Stimulated activated CD8-positive, alpha-beta memory T cell treated with anti-CD3 and anti-CD28 coated beads, Interleukin-2, amount 100 ng/mL, for 48 hours (primary cell): ENCODE measurements at regions not wholly inside any gene's neighbourhood (a gene's known extent, or its start where the extent isn't known, plus 50 kb on each side); places are given as distances from the start of the nearest gene placed in this dataset.
"Not testable (repeated sequence)": the region's sequence is repeated elsewhere in the genome, so short reads cannot be mapped to it uniquely, and the experiment has no call there.

Experiments used
- DNase-seq, 2 donors: peaks; one replicate each; pipeline ENCODE4 v3.0.0-alpha.2; 2020; ENCODE audit warnings: low read depth in 2 of 2

DNA sequence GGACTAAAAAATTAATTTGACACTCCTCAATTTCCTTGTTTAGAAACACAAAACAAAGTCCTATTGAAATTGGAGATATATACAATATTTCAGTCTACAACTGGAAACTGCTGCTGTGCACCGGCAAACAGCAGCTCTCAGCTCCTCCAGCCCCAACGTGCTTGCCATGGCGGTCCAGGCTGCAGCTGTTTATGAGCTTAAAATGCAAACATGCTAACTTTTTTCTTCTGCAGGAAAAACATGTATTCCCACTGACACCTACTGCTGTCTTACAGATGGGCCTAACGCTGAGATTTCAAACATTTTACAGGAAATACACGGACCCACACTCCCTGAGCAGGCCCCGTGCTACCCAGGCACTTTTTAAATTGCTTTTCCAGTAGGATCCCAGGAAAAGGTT is 195.5 kb downstream of the BCL11A start:
- DNase-seq: no peak

GRCh38 chr2:60356346-60356745 is 197.1 kb downstream of the BCL11A start:
- no peak for DNase-seq

DNA sequence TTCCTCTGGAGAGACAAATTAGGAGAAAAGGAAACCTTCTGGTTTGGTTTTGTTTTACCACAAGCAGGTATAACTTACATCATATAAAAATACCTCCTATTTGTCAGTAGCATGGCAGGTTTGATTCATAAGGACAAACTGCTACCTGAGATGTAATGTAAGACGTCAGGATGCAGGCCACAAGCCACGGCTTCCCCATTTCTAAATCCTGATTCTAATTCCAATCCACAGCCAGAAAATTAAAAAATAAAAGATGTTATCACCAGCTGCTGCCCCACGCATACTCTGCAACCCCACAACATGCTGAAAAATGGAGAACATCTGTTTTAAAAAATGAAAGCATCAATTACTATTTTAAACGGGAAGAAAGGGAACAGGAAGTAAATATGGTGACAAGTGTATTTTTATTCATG is 197.6 kb downstream of the BCL11A start:
- DNase-seq: no peak

GRCh38 chr2:60354713-60355112 is 198.7 kb downstream of the BCL11A start:
- DNase-seq: no peak

GRCh38 chr2:60353863-60354262 is 199.6 kb downstream of the BCL11A start:
- DNase-seq: no peak

DNA sequence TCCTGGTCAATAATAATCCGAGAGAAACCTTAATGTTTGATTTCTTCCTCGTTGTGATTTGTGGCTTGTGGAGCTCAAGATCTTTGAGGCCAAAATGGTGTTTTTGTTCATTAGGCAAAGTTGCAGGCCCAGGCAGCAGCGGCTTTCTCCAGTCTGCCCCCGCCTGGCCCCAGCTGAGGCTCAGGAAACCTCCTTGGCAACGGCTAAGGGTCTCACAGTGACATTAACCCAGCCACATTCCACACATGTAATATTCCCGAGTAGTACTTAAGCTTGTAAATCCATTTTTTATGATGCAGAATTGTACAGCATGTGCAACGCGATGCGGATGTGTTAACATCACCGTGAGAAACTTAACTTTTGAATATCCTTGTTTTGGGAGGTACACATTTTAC is 200.1 kb downstream of the BCL11A start:
- no peak for DNase-seq

GRCh38 chr2:60352491-60353405 is 200.7 kb downstream of the BCL11A start:
- DNase-seq: no peak

DNA sequence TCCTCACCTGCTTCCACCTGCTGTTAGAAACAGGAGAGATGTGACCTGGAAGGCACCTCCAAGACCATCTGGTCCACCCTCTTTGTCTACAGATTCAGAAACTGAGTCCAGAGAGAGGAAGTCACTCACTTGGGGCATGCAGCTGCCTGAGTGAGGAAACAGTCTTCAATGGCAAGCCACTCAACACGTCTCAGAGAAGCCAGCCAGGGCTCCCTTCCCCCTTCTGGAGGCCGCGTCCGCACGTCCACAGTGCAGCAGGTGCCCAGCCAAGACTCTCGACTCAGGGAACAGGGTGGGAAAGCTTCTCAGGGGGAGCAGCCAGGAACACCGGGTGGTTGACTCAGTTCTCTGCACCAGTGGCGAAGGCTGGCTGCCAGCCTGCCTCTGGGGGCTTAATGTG is 201.7 kb downstream of the BCL11A start:
- DNase-seq: no peak

DNA sequence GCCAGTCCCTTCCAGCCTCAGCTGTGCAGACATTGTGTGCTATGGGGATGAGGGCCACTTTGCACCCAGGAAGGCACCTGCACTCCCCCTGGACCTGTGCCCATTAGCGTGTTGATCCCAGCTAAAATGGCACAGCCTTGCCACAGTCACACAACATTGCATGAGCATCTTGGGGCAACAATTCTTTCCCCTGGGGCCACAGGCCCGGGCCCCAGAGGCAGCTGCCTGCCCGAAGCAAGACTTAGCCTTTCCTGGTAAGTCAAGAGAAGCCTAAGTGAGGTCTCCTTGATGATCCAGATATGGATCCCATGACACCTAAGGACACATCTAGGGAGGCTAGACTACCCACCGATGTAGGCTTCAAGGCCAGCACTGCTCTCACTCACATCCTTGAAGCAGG is 202.1 kb downstream of the BCL11A start:
- DNase-seq: no peak

GRCh38 chr2:60350791-60351190 is 202.7 kb downstream of the BCL11A start:
- no peak for DNase-seq

GRCh38 chr2:60347781-60348180 is 205.7 kb downstream of the BCL11A start:
- no peak for DNase-seq

GRCh38 chr2:60342491-60342890 is 211.0 kb downstream of the BCL11A start:
- not testable (repeated sequence) for DNase-seq

- DNase-seq: no peak
These were observed 212.3 kb downstream of the BCL11A start for GRCh38 chr2:60341151-60341550.

- no peak for DNase-seq
These were observed 214.2 kb downstream of the BCL11A start for GRCh38 chr2:60339286-60339685.

- no peak for DNase-seq
These were observed 216.3 kb downstream of the BCL11A start for GRCh38 chr2:60337142-60337497.

- no peak for DNase-seq
These were observed 216.9 kb downstream of the BCL11A start for GRCh38 chr2:60336442-60337141.

DNA sequence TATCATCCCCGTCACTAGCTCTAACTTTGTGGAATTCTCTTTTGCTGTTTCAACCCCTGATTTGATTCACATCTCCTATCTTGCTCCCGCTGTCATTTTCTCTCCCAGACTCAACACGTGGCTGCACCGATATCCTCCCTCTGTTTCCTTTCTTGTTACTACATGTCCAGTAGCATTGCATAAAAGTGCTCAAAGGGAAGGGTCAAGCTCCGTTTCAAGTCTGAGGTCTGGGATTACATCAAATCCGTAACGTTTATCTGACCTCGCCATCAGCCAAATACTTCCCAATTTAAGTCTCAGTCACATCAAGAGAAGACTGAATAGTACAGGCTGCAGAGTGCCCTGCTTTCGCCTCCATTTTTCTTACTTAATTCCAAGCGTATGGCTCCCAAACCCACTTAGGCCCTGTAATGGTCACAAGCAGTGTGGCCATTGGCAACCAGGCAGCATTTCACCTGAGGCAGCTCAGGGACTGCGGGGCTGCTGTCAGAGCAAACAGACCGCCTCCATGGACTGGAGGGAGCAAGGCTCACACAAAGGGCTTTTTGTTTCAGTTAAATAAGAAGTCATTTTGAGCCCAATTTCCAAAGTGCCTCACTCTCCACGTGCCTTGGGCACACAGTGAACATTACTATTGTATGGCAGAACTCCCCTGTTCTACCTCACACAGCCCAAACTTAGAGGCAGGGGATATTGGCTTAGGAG is 217.8 kb downstream of the BCL11A start:
- no peak for DNase-seq

GRCh38 chr2:60334610-60335009 is 218.8 kb downstream of the BCL11A start:
- no peak for DNase-seq

DNA sequence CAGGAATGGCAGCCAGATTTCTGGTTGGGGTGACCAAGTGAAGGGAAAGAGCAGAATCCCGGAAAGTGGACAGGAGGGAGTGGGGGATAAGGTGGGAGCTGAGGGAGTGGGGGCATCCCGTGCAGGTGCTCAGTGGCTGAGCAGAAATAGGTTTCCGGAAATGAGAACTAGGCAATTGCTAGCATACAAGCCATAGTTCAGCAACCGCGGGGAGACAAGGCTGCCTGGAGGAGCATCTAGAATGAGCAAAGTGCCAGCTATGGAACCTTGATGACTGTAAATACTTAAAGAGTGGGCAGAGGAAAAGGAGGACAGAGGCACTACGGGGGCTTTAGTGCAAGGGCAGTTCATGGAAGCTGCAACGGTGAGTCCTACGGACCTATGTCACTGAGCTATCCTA is 220.2 kb downstream of the BCL11A start:
- DNase-seq: no peak

- DNase-seq: no peak
These were observed 222.2 kb downstream of the BCL11A start for GRCh38 chr2:60331115-60331809.

GRCh38 chr2:60329225-60329624 is 224.2 kb downstream of the BCL11A start:
- no peak for DNase-seq

DNA sequence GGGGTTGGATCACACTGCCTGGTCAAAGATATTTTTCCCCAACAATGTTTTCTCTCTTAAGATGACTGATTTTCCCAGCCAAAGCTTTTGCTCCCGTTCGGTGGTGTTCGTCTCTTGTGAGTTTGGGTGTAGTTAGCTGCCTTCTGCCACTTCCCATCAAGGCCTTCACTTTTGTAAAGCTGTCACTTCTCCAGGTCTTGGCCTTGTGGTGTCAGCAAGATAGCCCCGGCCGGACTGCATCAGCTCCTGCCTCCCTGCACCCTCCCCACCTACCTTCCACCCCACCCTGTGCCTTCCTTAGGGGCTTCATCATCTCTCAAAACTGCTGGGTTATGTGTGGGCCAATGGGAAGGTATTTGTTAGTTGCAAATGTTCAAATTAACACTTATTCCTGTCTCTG is 228.9 kb downstream of the BCL11A start:
- no peak for DNase-seq
